H1 (cell line): ENCODE measurements at regions not wholly inside any gene's neighbourhood (a gene's known extent, or its start where the extent isn't known, plus 50 kb on each side); places are given as distances from the start of the nearest gene placed in this dataset.

Source experiments
- EP300 ChIP-seq, 2 experiments: IDR thresholded peaks; 1 replicate in 1 of 2; 2 replicates in 1 of 2; pipeline ENCODE4 v1.6.1; 2011 to 2012; ENCODE audit warnings: low read depth in 2 of 2, low read length in 2 of 2, mild to moderate bottlenecking in 2 of 2, borderline replicate concordance in 1 of 2, inconsistent platforms in 1 of 2, moderate library complexity in 1 of 2
- EZH2 ChIP-seq: fragments of 200-600 bp; sonication (generic); IDR thresholded peaks from 2 replicates; pipeline ENCODE4 v1.7.1; 2012; ENCODE audit warnings: low read depth, mild to moderate bottlenecking, moderate library complexity, low read length, inconsistent platforms; ENCODE audit not compliant: severe bottlenecking
- JUND ChIP-seq: IDR thresholded peaks from 2 replicates; pipeline ENCODE4 v1.6.1; 2011; ENCODE audit warnings: mild to moderate bottlenecking, improper control_type of control experiment, low read length
- SP1 ChIP-seq: IDR thresholded peaks from 2 replicates; pipeline ENCODE4 v1.6.1; 2011; ENCODE audit warnings: low read depth, low read length
- TF ChIP-seq, protein P1 (sequence below), 3 experiments: IDR thresholded peaks; 1 replicate in 2 of 3; 2 replicates in 1 of 3; pipeline versions ENCODE4 v1.5.1 to v1.6.1; 2011; ENCODE audit warnings: low read length in 3 of 3, mild to moderate bottlenecking in 3 of 3, inconsistent platforms in 2 of 3, low read depth in 1 of 3, moderate library complexity in 1 of 3; ENCODE audit not compliant: insufficient read depth in 1 of 3; ENCODE audit errors: control extremely low read depth in 1 of 3

DNA sequence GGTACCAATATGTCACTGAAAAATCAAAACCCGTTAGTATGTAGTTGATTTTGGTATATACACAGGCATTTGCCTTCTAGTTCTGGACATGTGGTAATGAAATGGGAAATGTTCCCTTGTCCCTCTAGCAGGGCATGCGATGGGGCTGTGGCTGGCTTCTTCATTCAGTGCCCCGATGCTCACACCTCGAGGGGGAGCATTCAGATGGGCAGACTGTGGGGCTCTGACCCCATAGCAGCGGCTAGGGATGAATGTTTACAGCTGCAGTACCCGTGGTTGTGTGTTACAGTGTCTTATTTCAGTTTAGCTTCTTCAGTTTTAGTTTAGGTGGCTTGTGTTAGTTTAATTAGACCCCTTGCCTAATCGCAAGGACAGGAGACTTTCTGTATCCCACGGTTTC, 1741.0 kb upstream of the PCDH10 start:
- TF ChIP-seq EZH2 (no peak), JUND (no peak), SP1 (no peak), EP300 (IDR thresholded peaks at IDR 0.05; ENCODE audit: borderline replicate concordance in 1 of 2, low read depth in 2 of 2, low read length in 2 of 2) (no peak)
- TF ChIP-seq, protein P1, sequence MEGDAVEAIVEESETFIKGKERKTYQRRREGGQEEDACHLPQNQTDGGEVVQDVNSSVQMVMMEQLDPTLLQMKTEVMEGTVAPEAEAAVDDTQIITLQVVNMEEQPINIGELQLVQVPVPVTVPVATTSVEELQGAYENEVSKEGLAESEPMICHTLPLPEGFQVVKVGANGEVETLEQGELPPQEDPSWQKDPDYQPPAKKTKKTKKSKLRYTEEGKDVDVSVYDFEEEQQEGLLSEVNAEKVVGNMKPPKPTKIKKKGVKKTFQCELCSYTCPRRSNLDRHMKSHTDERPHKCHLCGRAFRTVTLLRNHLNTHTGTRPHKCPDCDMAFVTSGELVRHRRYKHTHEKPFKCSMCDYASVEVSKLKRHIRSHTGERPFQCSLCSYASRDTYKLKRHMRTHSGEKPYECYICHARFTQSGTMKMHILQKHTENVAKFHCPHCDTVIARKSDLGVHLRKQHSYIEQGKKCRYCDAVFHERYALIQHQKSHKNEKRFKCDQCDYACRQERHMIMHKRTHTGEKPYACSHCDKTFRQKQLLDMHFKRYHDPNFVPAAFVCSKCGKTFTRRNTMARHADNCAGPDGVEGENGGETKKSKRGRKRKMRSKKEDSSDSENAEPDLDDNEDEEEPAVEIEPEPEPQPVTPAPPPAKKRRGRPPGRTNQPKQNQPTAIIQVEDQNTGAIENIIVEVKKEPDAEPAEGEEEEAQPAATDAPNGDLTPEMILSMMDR (IDR thresholded peaks at IDR 0.05; ENCODE audit: control extremely low read depth in 1 of 3, insufficient read depth in 1 of 3, low read depth in 1 of 3, low read length in 3 of 3), result no peak
